ENCODE measurements at regions not wholly inside any gene's neighbourhood (a gene's known extent, or its start where the extent isn't known, plus 50 kb on each side); places are given as distances from the start of the nearest gene placed in this dataset.

GRCh38 chr13:74567485-74567884 lies 433.3 kb upstream of the KLF12 start (continued):
- TF ChIP-seq HMGA2 (CRISPR knock-in tag; IDR thresholded peaks at IDR 0.05) = no peak
- no peak for TF ChIP-seq ZNF219 (CRISPR knock-in tag; IDR thresholded peaks at IDR 0.05; ENCODE audit: borderline replicate concordance)

- no peak for ATAC-seq
- no peaks in the 10 kb centered on the region for H3K36me3 Mint-ChIP-seq
- H3K4me1 Mint-ChIP-seq = peaks cover 13% of the 10 kb centered on the region
- H3K27me3 Mint-ChIP-seq (ENCODE audit: low read depth) = no peaks in the 10 kb centered on the region
- CTCF ChIA-PET = no interaction called here
- no peak for TF ChIP-seq ZNF512 (CRISPR knock-in tag; IDR thresholded peaks at IDR 0.05; ENCODE audit: borderline replicate concordance)
- TF ChIP-seq CDX4 (CRISPR knock-in tag; IDR thresholded peaks at IDR 0.05; ENCODE audit: borderline replicate concordance) = no peak
- TF ChIP-seq NR1H2 (CRISPR knock-in tag; IDR thresholded peaks at IDR 0.05) = no peak
- no peak for TF ChIP-seq ARID4B (CRISPR knock-in tag; IDR thresholded peaks at IDR 0.05; ENCODE audit: borderline replicate concordance)
- no peak for TF ChIP-seq CREM (CRISPR knock-in tag; IDR thresholded peaks at IDR 0.05)
- TF ChIP-seq ZNF317 (CRISPR knock-in tag; IDR thresholded peaks at IDR 0.05; ENCODE audit: borderline replicate concordance, low read depth) = no peak
- TF ChIP-seq NR3C1 (CRISPR knock-in tag; conservative IDR thresholded peaks at IDR 0.05; ENCODE audit: low read depth) = no peak
- TF ChIP-seq AR (CRISPR knock-in tag; IDR thresholded peaks at IDR 0.05) = no peak
- no peak for TF ChIP-seq E2F1 (CRISPR knock-in tag; IDR thresholded peaks at IDR 0.05)
- TF ChIP-seq MYBL2 (CRISPR knock-in tag; IDR thresholded peaks at IDR 0.05) = no peak
- TF ChIP-seq IRF2 (CRISPR knock-in tag; IDR thresholded peaks at IDR 0.05; ENCODE audit: borderline replicate concordance, low read depth) = no peak
- TF ChIP-seq FOXP1 (CRISPR knock-in tag; IDR thresholded peaks at IDR 0.05; ENCODE audit: borderline replicate concordance) = no peak
- TF ChIP-seq TCF7 (CRISPR knock-in tag; IDR thresholded peaks at IDR 0.05; ENCODE audit: low read depth) = no peak
- H3K4me3 Mint-ChIP-seq = no peak overlapping the region
- no peak for DNase-seq (ENCODE audit: low spot score)
- POLR2A ChIA-PET = no interaction called here
- no peak overlapping the region for H3K27ac Mint-ChIP-seq
- no peaks in the 10 kb centered on the region for H3K9me3 Mint-ChIP-seq
These were observed 428.2 kb upstream of the KLF12 start for GRCh38 chr13:74562381-74562780.

Data from WTC11 (cell line).